ENCODE measurements at regions not wholly inside any gene's neighbourhood (a gene's known extent, or its start where the extent isn't known, plus 50 kb on each side); places are given as distances from the start of the nearest gene placed in this dataset.

DNA sequence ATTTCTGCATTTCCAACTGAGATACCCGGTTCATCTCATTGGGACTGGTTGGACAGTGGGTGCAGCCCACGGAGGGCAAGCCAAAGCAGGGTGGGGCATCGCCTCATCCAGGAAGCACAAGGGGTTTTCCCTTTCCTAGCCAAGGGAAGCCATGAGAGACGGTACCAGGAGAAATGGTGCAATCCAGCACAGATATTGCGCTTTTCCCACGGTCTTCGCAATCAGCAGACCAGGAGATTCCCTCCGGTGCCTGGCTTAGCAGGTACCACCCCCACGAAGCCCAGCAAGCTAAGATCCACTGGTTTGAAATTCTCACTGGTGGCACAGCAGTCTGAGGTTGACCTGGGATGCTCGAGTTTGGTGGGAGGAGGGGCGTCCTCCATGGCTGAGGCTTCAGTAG is 527.0 kb downstream of the TLE1 start:
- TF ChIP-seq, protein P1, sequence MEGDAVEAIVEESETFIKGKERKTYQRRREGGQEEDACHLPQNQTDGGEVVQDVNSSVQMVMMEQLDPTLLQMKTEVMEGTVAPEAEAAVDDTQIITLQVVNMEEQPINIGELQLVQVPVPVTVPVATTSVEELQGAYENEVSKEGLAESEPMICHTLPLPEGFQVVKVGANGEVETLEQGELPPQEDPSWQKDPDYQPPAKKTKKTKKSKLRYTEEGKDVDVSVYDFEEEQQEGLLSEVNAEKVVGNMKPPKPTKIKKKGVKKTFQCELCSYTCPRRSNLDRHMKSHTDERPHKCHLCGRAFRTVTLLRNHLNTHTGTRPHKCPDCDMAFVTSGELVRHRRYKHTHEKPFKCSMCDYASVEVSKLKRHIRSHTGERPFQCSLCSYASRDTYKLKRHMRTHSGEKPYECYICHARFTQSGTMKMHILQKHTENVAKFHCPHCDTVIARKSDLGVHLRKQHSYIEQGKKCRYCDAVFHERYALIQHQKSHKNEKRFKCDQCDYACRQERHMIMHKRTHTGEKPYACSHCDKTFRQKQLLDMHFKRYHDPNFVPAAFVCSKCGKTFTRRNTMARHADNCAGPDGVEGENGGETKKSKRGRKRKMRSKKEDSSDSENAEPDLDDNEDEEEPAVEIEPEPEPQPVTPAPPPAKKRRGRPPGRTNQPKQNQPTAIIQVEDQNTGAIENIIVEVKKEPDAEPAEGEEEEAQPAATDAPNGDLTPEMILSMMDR (conservative IDR thresholded peaks at IDR 0.05) = no peak
- no peak for TF ChIP-seq ZFX (IDR thresholded peaks at IDR 0.05)

All from C4-2B (cell line).